Panc1 (cell line): ENCODE measurements at regions not wholly inside any gene's neighbourhood (a gene's known extent, or its start where the extent isn't known, plus 50 kb on each side); places are given as distances from the start of the nearest gene placed in this dataset.

ENCODE experiments used
- CTCF ChIP-seq: fragments of 450-650 bp; IDR thresholded peaks from 2 replicates; pipeline ENCODE4 v1.5.1; 2017; ENCODE audit warnings: mild to moderate bottlenecking
- REST ChIP-seq, 2 experiments: IDR thresholded peaks; 2 replicates each; pipeline ENCODE4 v1.6.1; 2011 to 2012; ENCODE audit warnings: low read depth in 2 of 2, control low read depth in 1 of 2, low read length in 1 of 2, mild to moderate bottlenecking in 1 of 2, moderate library complexity in 1 of 2; ENCODE audit not compliant: insufficient read depth in 1 of 2
- SIN3A ChIP-seq: IDR thresholded peaks from 2 replicates; pipeline ENCODE4 v1.6.1; 2012; ENCODE audit warnings: low read depth, mild to moderate bottlenecking, low read length, moderate library complexity, borderline replicate concordance; ENCODE audit not compliant: insufficient read depth
- TCF7L2 ChIP-seq: IDR thresholded peaks from 2 replicates; pipeline ENCODE4 v1.6.1; 2011; ENCODE audit warnings: mild to moderate bottlenecking, low read depth, low read length, inconsistent platforms

- TF ChIP-seq CTCF (no peak), TCF7L2 (no peak), SIN3A (no peak), REST (IDR thresholded peaks at IDR 0.05; ENCODE audit: insufficient read depth in 1 of 2, low read depth in 2 of 2, low read length in 1 of 2) (no peak)
Measured at GRCh38 chr5:164617290-164617689, 1111.9 kb downstream of the MAT2B start.
